BLaER1 (cell line): ENCODE measurements at regions not wholly inside any gene's neighbourhood (a gene's known extent, or its start where the extent isn't known, plus 50 kb on each side); places are given as distances from the start of the nearest gene placed in this dataset.

Source experiments
- H3K27ac ChIP-seq: shearing (Covaris generic); formaldehyde crosslinking; 2 replicates; pipeline ENCODE4 v1.8.1; 2022
- H3K27me3 ChIP-seq: shearing (Covaris generic); formaldehyde crosslinking; 2 replicates; pipeline ENCODE4 v1.8.1; 2022
- H3K36me3 ChIP-seq: shearing (Covaris generic); formaldehyde crosslinking; 2 replicates; pipeline ENCODE4 v1.8.1; 2022
- H3K4me1 ChIP-seq: shearing (Covaris generic); formaldehyde crosslinking; 2 replicates; pipeline ENCODE4 v1.8.1; 2022
- H3K4me2 ChIP-seq: shearing (Covaris generic); formaldehyde crosslinking; 2 replicates; pipeline ENCODE4 v1.8.1; 2022
- H3K4me3 ChIP-seq: shearing (Covaris generic); formaldehyde crosslinking; 2 replicates; pipeline ENCODE4 v1.8.1; 2022
- H3K9ac ChIP-seq: shearing (Covaris generic); formaldehyde crosslinking; 2 replicates; pipeline ENCODE4 v1.8.1; 2022
- H3K9me3 ChIP-seq: shearing (Covaris generic); formaldehyde crosslinking; 2 replicates; pipeline ENCODE4 v1.8.1; 2022
- H4K20me1 ChIP-seq: shearing (Covaris generic); formaldehyde crosslinking; 2 replicates; pipeline ENCODE4 v1.8.1; 2022
- Cebpa-rat ChIP-seq: shearing (Covaris generic); IDR thresholded peaks from 2 replicates; pipeline ENCODE4 v1.8.1; 2022

DNA sequence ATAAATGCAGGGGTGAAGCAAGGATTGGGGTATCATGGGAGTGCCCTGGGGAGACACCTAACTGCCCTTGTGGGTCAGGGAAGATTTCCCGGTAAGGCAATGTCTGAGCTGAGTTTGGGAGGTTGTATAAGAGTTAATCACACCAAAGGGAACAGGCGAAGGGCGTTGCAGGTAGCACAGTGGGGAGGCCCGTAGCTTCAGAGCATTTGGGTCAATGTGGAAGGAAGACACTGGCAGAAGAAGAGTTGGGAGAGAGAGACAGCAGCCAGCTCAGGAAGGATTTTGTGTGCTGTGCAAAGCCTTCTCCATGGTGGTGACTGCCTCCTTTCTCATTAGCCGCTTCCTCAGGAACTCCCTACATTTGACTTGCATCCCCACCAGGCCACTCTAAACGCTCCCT lies 80.8 kb upstream of the LEP start:
- H3K27ac ChIP-seq, result no peak overlapping the region
- H3K4me3 ChIP-seq, result no peak overlapping the region
- peaks cover under 1% of the 10 kb centered on the region; the same call in 1 of the 2 replicates for H3K9me3 ChIP-seq
- no peak overlapping the region for H3K9ac ChIP-seq
- H3K4me1 ChIP-seq, result peaks cover 10% of the 10 kb centered on the region
- peaks cover 11% of the 10 kb centered on the region for H3K27me3 ChIP-seq
- no peaks in the 10 kb centered on the region for H3K36me3 ChIP-seq
- no peak for TF ChIP-seq Cebpa-rat
- H3K4me2 ChIP-seq, result no peak overlapping the region
- no peaks in the 10 kb centered on the region for H4K20me1 ChIP-seq

- H3K27ac ChIP-seq, result no peak overlapping the region
- no peak for TF ChIP-seq Cebpa-rat
- no peak overlapping the region for H3K9ac ChIP-seq
- H3K9me3 ChIP-seq, result peaks cover 8% of the 10 kb centered on the region
- peaks cover 19% of the 10 kb centered on the region for H3K4me1 ChIP-seq
- H3K4me3 ChIP-seq, result no peak overlapping the region
- H3K4me2 ChIP-seq, result no peak overlapping the region
- H4K20me1 ChIP-seq, result peaks cover 9% of the 10 kb centered on the region
- no peaks in the 10 kb centered on the region for H3K36me3 ChIP-seq
- peaks cover 24% of the 10 kb centered on the region for H3K27me3 ChIP-seq
Measured at GRCh38 chr7:128161466-128162125, 79.5 kb upstream of the LEP start.

DNA sequence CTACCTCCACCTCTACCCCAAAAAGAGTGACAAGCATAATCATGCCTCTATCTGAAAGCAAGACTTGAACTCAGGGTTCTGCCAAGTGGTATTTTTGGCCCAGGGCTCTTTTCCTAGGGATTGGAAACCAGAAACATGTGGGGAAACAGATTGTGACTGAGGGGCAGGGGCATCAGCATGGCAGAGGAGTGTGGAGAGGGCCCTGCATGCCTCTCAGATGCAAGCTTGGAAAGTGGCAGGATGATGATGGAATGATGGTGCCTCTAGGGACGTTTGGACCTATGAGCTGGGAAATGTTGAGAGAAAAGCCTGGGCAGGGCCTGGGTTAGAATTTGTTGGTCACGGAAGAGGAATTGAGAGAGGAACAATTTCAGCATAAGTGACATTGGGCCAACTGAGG lies 78.4 kb upstream of the LEP start:
- Histone ChIP-seq H3K9me3 (peaks cover 8% of the 10 kb centered on the region), H4K20me1 (peaks cover 16% of the 10 kb centered on the region), H3K4me2 (no peak overlapping the region), H3K4me3 (no peak overlapping the region), H3K9ac (no peak overlapping the region), H3K27me3 (peaks cover 34% of the 10 kb centered on the region), H3K36me3 (no peaks in the 10 kb centered on the region), H3K27ac (no peak overlapping the region), H3K4me1 (peaks cover 22% of the 10 kb centered on the region)
- no peak for TF ChIP-seq Cebpa-rat

DNA sequence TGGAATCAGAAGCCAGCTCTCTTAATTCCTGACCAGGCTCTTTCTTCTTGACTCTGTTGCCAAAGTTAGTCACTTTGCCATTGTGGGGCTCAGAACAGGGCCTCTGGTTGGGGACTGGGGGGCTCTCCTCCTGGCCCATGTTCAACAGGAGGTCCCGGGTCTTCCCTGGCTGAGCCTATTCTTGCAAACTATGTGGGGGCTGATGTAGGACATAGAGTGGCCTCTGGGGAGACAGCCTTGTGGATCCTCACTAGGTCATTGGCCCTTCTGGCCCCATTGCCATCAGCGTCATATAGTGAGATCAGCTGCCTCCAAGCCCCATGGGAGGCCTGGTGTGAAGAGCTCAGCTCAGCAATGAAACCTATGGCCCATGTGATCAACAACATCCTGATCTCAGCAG lies 77.6 kb upstream of the LEP start:
- Histone ChIP-seq H4K20me1 (peaks cover 24% of the 10 kb centered on the region), H3K27me3 (peaks cover 42% of the 10 kb centered on the region), H3K4me1 (peaks cover 26% of the 10 kb centered on the region), H3K27ac (no peak overlapping the region), H3K9me3 (peaks cover 8% of the 10 kb centered on the region), H3K9ac (no peak overlapping the region), H3K4me2 (no peak overlapping the region), H3K4me3 (no peak overlapping the region), H3K36me3 (no peaks in the 10 kb centered on the region)
- no peak for TF ChIP-seq Cebpa-rat

- TF ChIP-seq Cebpa-rat, result no peak
- H4K20me1 ChIP-seq, result peaks cover 29% of the 10 kb centered on the region
- H3K4me2 ChIP-seq, result no peak overlapping the region
- peaks cover 51% of the 10 kb centered on the region for H3K27me3 ChIP-seq
- H3K9ac ChIP-seq, result no peak overlapping the region
- H3K27ac ChIP-seq, result no peak overlapping the region
- H3K9me3 ChIP-seq, result peaks cover 8% of the 10 kb centered on the region
- H3K4me3 ChIP-seq, result no peak overlapping the region
- H3K36me3 ChIP-seq, result no peaks in the 10 kb centered on the region
- peaks cover 29% of the 10 kb centered on the region for H3K4me1 ChIP-seq
Measured at GRCh38 chr7:128164061-128164954, 76.8 kb upstream of the LEP start.

GRCh38 chr7:128164955-128165670 lies 76.0 kb upstream of the LEP start:
- Histone ChIP-seq H3K4me1 (peaks cover 29% of the 10 kb centered on the region), H3K9me3 (peaks cover 8% of the 10 kb centered on the region), H3K4me2 (no peak overlapping the region), H3K36me3 (no peaks in the 10 kb centered on the region), H3K27ac (no peak overlapping the region), H3K4me3 (no peak overlapping the region), H4K20me1 (peaks cover 29% of the 10 kb centered on the region), H3K9ac (no peak overlapping the region), H3K27me3 (peaks cover 59% of the 10 kb centered on the region)
- no peak for TF ChIP-seq Cebpa-rat

GRCh38 chr7:128165927-128166420 lies 75.1 kb upstream of the LEP start:
- H3K4me1 ChIP-seq, result peaks cover 29% of the 10 kb centered on the region
- H3K4me2 ChIP-seq, result 0 out of 2 replicates have a peak overlapping the region, but pooled peaks have one; percentile 99
- no peak overlapping the region for H3K27ac ChIP-seq
- H4K20me1 ChIP-seq, result peaks cover 29% of the 10 kb centered on the region
- TF ChIP-seq Cebpa-rat, result no peak
- H3K4me3 ChIP-seq, result peak overlapping the region; percentile 71
- no peaks in the 10 kb centered on the region for H3K36me3 ChIP-seq
- peaks cover 68% of the 10 kb centered on the region for H3K27me3 ChIP-seq
- peaks cover 8% of the 10 kb centered on the region for H3K9me3 ChIP-seq
- H3K9ac ChIP-seq, result no peak overlapping the region

DNA sequence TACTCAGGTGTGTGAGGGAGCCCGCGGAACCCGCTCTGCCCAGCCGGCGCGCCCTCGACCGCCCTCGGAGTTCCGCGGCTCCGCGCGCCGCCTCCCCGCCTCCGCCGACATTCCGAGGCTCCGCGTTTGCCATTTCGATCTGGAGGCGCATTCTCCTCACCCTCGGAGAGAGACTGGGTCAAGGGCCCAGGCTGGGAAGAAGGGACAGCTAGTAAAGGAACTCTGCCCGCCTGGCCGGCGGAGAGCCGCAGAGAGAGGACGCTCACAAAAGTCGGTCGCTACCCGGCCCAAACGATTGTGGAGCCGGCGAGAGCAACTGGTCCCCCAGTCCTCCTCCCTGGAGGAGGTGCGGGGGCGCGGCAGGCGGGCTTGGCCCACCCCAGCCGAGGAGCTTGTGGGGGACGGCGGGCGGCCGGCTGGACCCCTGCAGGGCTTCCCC lies 74.5 kb upstream of the LEP start:
- H3K4me2 ChIP-seq, result peak overlapping the region; percentile 99
- no peak overlapping the region for H3K9ac ChIP-seq
- no peak overlapping the region for H3K27ac ChIP-seq
- H3K9me3 ChIP-seq, result peaks cover 8% of the 10 kb centered on the region
- H3K27me3 ChIP-seq, result peaks cover 73% of the 10 kb centered on the region
- H3K36me3 ChIP-seq, result no peaks in the 10 kb centered on the region
- H3K4me1 ChIP-seq, result peaks cover 29% of the 10 kb centered on the region
- H4K20me1 ChIP-seq, result peaks cover 29% of the 10 kb centered on the region
- H3K4me3 ChIP-seq, result peak overlapping the region; percentile 71
- no peak for TF ChIP-seq Cebpa-rat

DNA sequence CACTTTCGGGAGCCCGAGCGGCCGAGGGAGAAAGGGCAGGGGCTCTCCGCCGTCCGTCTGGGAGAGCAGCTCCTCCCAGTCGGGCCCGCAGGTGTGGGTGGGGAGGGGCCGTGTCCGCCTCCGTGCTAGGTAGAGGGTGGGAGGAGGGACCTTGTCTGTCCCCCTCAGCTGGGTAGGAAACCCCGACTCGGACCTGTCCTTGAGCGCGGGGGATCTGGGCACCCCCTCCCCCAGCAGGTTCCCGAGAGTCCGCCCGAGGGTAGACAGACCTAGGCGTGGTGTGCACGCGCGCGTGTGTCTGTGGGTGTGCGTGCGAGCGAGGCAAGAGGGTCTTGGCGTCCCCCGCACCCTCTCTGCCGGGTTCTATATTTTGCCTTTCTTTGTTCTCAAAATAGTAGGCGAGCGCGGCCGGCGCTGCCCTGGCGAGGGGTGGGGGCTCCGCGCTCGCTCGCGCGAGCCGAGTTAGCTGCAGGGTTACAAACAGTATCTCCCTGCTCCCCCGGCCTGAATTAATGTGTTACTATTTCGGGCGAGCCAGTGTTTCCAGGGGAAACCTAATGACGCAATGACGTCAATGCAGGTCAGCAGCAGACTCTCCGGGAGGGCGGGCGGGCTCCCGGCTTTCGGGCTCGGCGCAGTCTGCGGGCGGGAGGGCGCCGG lies 73.9 kb upstream of the LEP start:
- peaks cover 8% of the 10 kb centered on the region for H3K9me3 ChIP-seq
- peaks cover 73% of the 10 kb centered on the region for H3K27me3 ChIP-seq
- no peaks in the 10 kb centered on the region for H3K36me3 ChIP-seq
- H3K4me3 ChIP-seq, result peak overlapping the region; percentile 71
- peaks cover 29% of the 10 kb centered on the region for H3K4me1 ChIP-seq
- TF ChIP-seq Cebpa-rat, result no peak
- H3K9ac ChIP-seq, result 0 out of 2 replicates have a peak overlapping the region, but pooled peaks have one; percentile 32
- H3K4me2 ChIP-seq, result peak overlapping the region; percentile 99
- peaks cover 29% of the 10 kb centered on the region for H4K20me1 ChIP-seq
- no peak overlapping the region for H3K27ac ChIP-seq
